H9 (cell line): ENCODE measurements at regions not wholly inside any gene's neighbourhood (a gene's known extent, or its start where the extent isn't known, plus 50 kb on each side); places are given as distances from the start of the nearest gene placed in this dataset.

ENCODE experiments used
- DNase-seq: peaks from one replicate; pipeline ENCODE4 v3.0.0-alpha.2; 2017
- H2AFZ ChIP-seq: one replicate; pipeline ENCODE4 v1.6.1; 2013; ENCODE audit warnings: mild to moderate bottlenecking, low read length, control low read depth, moderate library complexity
- H2AK5ac ChIP-seq: 2 replicates; pipeline ENCODE4 v1.6.1; 2013; ENCODE audit warnings: low read length, control low read depth, mixed read lengths; ENCODE audit not compliant: insufficient read length
- H2BK120ac ChIP-seq: one replicate; pipeline ENCODE4 v1.6.1; 2013; ENCODE audit warnings: low read depth, mild to moderate bottlenecking, low read length, control low read depth, inconsistent platforms; ENCODE audit not compliant: poor library complexity, severe bottlenecking
- H2BK12ac ChIP-seq: 2 replicates; pipeline ENCODE4 v1.6.1; 2013; ENCODE audit warnings: low read length, control low read depth, mixed read lengths, low read depth; ENCODE audit not compliant: insufficient read length
- H2BK15ac ChIP-seq: 2 replicates; pipeline ENCODE4 v1.6.1; 2013; ENCODE audit warnings: low read depth, low read length, control low read depth
- H2BK20ac ChIP-seq: one replicate; pipeline ENCODE4 v1.6.1; 2013; ENCODE audit warnings: low read depth, mild to moderate bottlenecking, low read length, control low read depth, inconsistent platforms; ENCODE audit not compliant: poor library complexity, severe bottlenecking
- H2BK5ac ChIP-seq: 2 replicates; pipeline ENCODE4 v1.6.1; 2013; ENCODE audit warnings: low read length, control low read depth, mixed read lengths; ENCODE audit not compliant: insufficient read length
- H3K14ac ChIP-seq: 2 replicates; pipeline ENCODE4 v1.6.1; 2013; ENCODE audit warnings: low read length, control low read depth; ENCODE audit not compliant: insufficient read depth
- H3K18ac ChIP-seq: 2 replicates; pipeline ENCODE4 v1.6.1; 2013; ENCODE audit warnings: low read depth, mild to moderate bottlenecking, mixed read lengths, low read length, control low read depth; ENCODE audit not compliant: insufficient read length
- H3K23ac ChIP-seq: 2 replicates; pipeline ENCODE4 v1.6.1; 2013; ENCODE audit warnings: low read length, control low read depth, mixed read lengths, low read depth; ENCODE audit not compliant: insufficient read length
- H3K23me2 ChIP-seq: 2 replicates; pipeline ENCODE4 v1.6.1; 2013; ENCODE audit warnings: low read depth, mild to moderate bottlenecking, mixed read lengths, low read length, control low read depth; ENCODE audit not compliant: insufficient read length, poor library complexity, severe bottlenecking
- H3K27ac ChIP-seq: 2 replicates; pipeline ENCODE4 v1.5.1; 2013; ENCODE audit warnings: low read length, control low read depth, mixed read lengths, low read depth; ENCODE audit not compliant: insufficient read length
- H3K27me3 ChIP-seq: 2 replicates; pipeline ENCODE4 v1.6.1; 2013; ENCODE audit warnings: low read length, control low read depth, inconsistent platforms; ENCODE audit not compliant: insufficient read depth
- H3K4ac ChIP-seq: 2 replicates; pipeline ENCODE4 v1.6.1; 2013; ENCODE audit warnings: low read depth, mild to moderate bottlenecking, control low read depth, inconsistent platforms, low read length, moderate library complexity
- H3K4me1 ChIP-seq: 2 replicates; pipeline ENCODE4 v1.6.1; 2013; ENCODE audit warnings: low read length, control low read depth, inconsistent platforms; ENCODE audit not compliant: insufficient read depth
- H3K4me2 ChIP-seq: 2 replicates; pipeline ENCODE4 v1.6.1; 2013; ENCODE audit warnings: low read length, control low read depth, mixed read lengths; ENCODE audit not compliant: insufficient read length, insufficient read depth
- H3K56ac ChIP-seq: 2 replicates; pipeline ENCODE4 v1.6.1; 2013; ENCODE audit warnings: low read depth, mild to moderate bottlenecking, mixed read lengths, low read length, control low read depth; ENCODE audit not compliant: insufficient read length
- H3K79me1 ChIP-seq: 2 replicates; pipeline ENCODE4 v1.6.1; 2013; ENCODE audit warnings: low read depth, mild to moderate bottlenecking, moderate library complexity, low read length, control low read depth, inconsistent platforms; ENCODE audit not compliant: insufficient read depth, poor library complexity, severe bottlenecking
- H3K79me2 ChIP-seq: 2 replicates; pipeline ENCODE4 v1.6.1; 2013; ENCODE audit warnings: low read length, control low read depth, inconsistent platforms; ENCODE audit not compliant: insufficient read depth
- H3K9ac ChIP-seq: 2 replicates; pipeline ENCODE4 v1.6.1; 2013; ENCODE audit warnings: low read length, control low read depth, mixed read lengths; ENCODE audit not compliant: insufficient read length; ENCODE audit errors: extremely low read depth
- H3K9me3 ChIP-seq: one replicate; pipeline ENCODE4 v1.6.1; 2013; ENCODE audit warnings: low read depth, low read length, inconsistent platforms; ENCODE audit not compliant: control insufficient read depth
- H3T11ph ChIP-seq: one replicate; pipeline ENCODE4 v1.6.1; 2013; ENCODE audit warnings: mild to moderate bottlenecking, low read length, control low read depth, inconsistent platforms
- H4K20me1 ChIP-seq: one replicate; pipeline ENCODE4 v1.6.1; 2013; ENCODE audit not compliant: control insufficient read depth, insufficient read length, insufficient read depth
- H4K5ac ChIP-seq: 2 replicates; pipeline ENCODE4 v1.6.1; 2013; ENCODE audit warnings: low read depth, mild to moderate bottlenecking, mixed read lengths, low read length, control low read depth; ENCODE audit not compliant: insufficient read length
- H4K8ac ChIP-seq: replicated peaks from 2 replicates; pipeline ENCODE4 v1.6.1; 2013; ENCODE audit warnings: low read length, control low read depth, mixed read lengths, low read depth; ENCODE audit not compliant: insufficient read length
- H4K91ac ChIP-seq: 2 replicates; pipeline ENCODE4 v1.6.1; 2013; ENCODE audit warnings: low read depth, mild to moderate bottlenecking, moderate library complexity, mixed read lengths, low read length, control low read depth; ENCODE audit not compliant: insufficient read length
- H3K27ac Mint-ChIP-seq, 3 experiments: 2 replicates in 2 of 3; 3 replicates in 1 of 3; pipeline ENCODE4 v1.8.0; 2020 to 2021; ENCODE audit warnings: mixed read lengths in 3 of 3, mild to moderate bottlenecking in 1 of 3, moderate library complexity in 1 of 3
- H3K27me3 Mint-ChIP-seq: 2 replicates; pipeline ENCODE4 v1.8.0; 2021; ENCODE audit warnings: low read depth, mild to moderate bottlenecking, moderate library complexity, mixed read lengths
- H3K36me3 Mint-ChIP-seq, 3 experiments: 2 replicates in 2 of 3; 3 replicates in 1 of 3; pipeline ENCODE4 v1.8.0; 2020 to 2021; ENCODE audit warnings: low read depth in 3 of 3, mixed read lengths in 3 of 3; ENCODE audit not compliant: insufficient read depth in 1 of 3
- H3K4me1 Mint-ChIP-seq, 2 experiments: 2 replicates each; pipeline ENCODE4 v1.8.0; 2020; ENCODE audit warnings: mixed read lengths in 2 of 2
- H3K4me3 Mint-ChIP-seq, 2 experiments: 2 replicates in 1 of 2; 3 replicates in 1 of 2; pipeline ENCODE4 v1.8.0; 2020 to 2021; ENCODE audit warnings: mild to moderate bottlenecking in 2 of 2, mixed read lengths in 2 of 2, moderate library complexity in 1 of 2
- H3K9me3 Mint-ChIP-seq, 2 experiments: 2 replicates in 1 of 2; 3 replicates in 1 of 2; pipeline ENCODE4 v1.8.0; 2020; ENCODE audit warnings: mild to moderate bottlenecking in 2 of 2, mixed read lengths in 2 of 2, moderate library complexity in 1 of 2
- CTCF ChIP-seq: fragments of 200-600 bp; sonication (generic); conservative IDR thresholded peaks from 3 replicates; pipeline ENCODE4 v1.8.0; 2021; ENCODE audit warnings: antibody characterized with exemption, mild to moderate bottlenecking
- WGBS: extraction: QIAGEN DNeasy Blood & Tissue Kit; methylation state at CpG from one replicate; pipeline ENCODE4 v1.1.7; 2013; ENCODE audit warnings: missing lambda C conversion rate, low lambda C conversion rate, mixed read lengths; ENCODE audit not compliant: insufficient read length; ENCODE audit errors: extremely low coverage; 5-methylcytosine and 5-hydroxymethylcytosine counted together

DNA sequence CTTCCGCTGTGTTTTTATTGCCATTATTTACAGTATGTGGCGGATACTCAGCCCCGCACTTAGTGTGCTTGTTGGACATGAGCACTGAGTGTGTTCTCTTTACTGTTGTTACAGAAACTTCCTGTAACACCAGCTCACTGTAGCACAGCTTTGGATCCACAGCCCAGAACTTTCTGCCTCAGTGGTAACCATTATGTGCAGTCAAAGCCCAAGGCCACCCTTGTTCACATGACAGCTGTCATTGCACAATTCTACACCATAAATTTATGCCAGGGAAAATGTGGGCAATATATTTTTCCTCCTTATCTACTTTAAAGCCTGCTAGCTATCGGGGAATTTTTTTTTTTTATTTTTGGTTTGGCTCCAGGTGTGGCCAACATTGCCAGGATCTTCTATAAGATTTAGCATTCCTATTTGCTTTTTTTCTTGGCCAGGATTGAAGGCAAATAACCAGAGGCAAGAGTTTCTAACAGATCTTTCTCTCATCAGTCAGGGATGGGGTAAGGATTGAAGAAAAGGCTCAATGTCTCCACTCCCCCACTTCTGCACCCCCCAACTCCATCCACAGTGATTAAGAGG lies 176.0 kb upstream of the PELI2 start:
- no peak overlapping the region for H2AFZ ChIP-seq
- TF ChIP-seq CTCF = no peak
- peaks cover 18% of the 10 kb centered on the region in 2 experiments for H3K4me1 Mint-ChIP-seq
- no peak overlapping the region for H4K8ac ChIP-seq
- WGBS = no CpG with 5 or more reads among the region's 4 CpGs
- no peak overlapping the region for H3K4me2 ChIP-seq
- H3K14ac ChIP-seq = no peak overlapping the region
- no peak overlapping the region for H2BK12ac ChIP-seq
- H3K27me3 Mint-ChIP-seq = peaks cover 3% of the 10 kb centered on the region; the same call in 1 of the 2 replicates
- no peaks in the 10 kb centered on the region for H3K23me2 ChIP-seq
- H2BK15ac ChIP-seq = no peak overlapping the region
- H3K18ac ChIP-seq = no peak overlapping the region
- H3K27ac Mint-ChIP-seq = no peak overlapping the region
- no peak overlapping the region for H4K5ac ChIP-seq
- peaks cover 2 to 12% (median 6%) of the 10 kb centered on the region in 3 experiments; a peak in 3 of 7 replicates for H3K36me3 Mint-ChIP-seq
- H3K9ac ChIP-seq = no peak overlapping the region
- no peak overlapping the region for H2AK5ac ChIP-seq
- no peak overlapping the region for H3K27ac ChIP-seq
- H2BK120ac ChIP-seq = no peak overlapping the region
- DNase-seq = no peak
- no peak overlapping the region for H3K23ac ChIP-seq
- H3T11ph ChIP-seq = no peak overlapping the region
- no peak overlapping the region for H3K4ac ChIP-seq
- peaks cover 2% of the 10 kb centered on the region; the same call in 1 of the 2 replicates for H3K4me1 ChIP-seq
- H3K9me3 Mint-ChIP-seq = peaks cover 4% of the 10 kb centered on the region in 2 experiments; a peak in 3 of 5 replicates
- no peaks in the 10 kb centered on the region for H3K27me3 ChIP-seq
- no peaks in the 10 kb centered on the region for H4K20me1 ChIP-seq
- H3K79me1 ChIP-seq = no peaks in the 10 kb centered on the region
- no peak overlapping the region for H3K4me3 Mint-ChIP-seq
- no peak overlapping the region for H4K91ac ChIP-seq
- H3K56ac ChIP-seq = no peak overlapping the region
- H3K9me3 ChIP-seq = no peaks in the 10 kb centered on the region
- no peak overlapping the region for H2BK5ac ChIP-seq
- no peak overlapping the region for H2BK20ac ChIP-seq
- no peaks in the 10 kb centered on the region for H3K79me2 ChIP-seq
